ENCODE measurements at regions not wholly inside any gene's neighbourhood (a gene's known extent, or its start where the extent isn't known, plus 50 kb on each side); places are given as distances from the start of the nearest gene placed in this dataset.
A peak's percentile ranks its signal among the peaks of the same experiment; 100 is the strongest.

DNA sequence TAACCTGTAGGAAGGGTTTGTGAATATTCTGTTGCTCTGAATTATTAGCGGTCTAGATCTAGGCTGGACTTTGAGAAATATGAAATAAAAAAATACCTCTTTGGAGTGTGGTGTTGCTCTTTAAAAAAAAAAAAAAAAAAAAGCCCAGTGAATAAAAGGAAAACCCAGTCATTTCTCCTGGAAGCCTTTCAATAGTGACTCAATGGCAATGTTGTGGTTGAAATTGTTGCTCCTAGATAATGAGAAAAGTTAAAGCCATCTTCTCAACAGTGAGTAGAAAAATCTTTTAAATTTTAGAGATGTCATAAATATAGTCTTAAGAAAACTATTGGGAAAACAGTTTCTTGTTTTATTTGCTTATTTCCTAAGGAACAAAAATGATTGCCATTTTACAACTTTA is 135.3 kb downstream of the RFC3 start:
- no peak for DNase-seq (ENCODE audit: low spot score)

DNA sequence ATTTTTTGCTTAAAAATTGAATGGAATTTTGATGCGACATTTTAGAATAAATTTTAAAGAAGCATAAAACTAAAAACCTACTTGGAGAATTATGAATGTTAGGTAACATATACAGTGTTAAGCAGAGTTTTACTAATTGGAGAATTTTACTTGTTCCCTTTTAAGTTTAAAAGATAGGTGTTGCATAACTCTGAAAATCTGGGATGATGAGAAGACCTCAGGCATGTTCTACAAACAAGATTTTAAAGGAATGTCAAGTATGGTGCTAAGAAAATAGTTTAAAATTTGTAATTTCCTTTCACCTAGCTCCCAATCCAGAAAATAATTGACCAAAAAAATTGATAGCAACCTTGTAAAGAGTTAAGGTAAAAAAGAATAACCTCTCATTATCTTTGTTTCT is 135.8 kb downstream of the RFC3 start:
- DNase-seq (ENCODE audit: low spot score): no peak

DNA sequence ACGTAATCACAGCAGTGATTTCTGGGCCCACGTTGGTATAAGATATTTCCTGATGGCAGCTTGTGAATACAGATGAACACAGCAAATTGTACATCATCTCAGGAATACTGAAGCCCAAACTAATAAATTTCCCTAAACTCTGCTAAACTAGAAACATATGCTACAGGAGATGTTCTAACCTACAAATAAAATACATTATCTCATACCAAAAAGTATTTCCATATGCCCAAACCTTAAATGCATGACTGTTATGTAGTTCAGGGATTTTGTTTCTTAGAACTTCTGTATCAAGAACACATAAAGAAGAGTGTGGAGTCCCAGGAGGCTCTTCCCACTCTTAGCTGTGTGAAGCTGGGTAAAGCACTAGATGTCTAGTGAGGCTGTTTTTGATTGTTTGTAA is 138.4 kb downstream of the RFC3 start:
- no peak for DNase-seq (ENCODE audit: low spot score)

DNA sequence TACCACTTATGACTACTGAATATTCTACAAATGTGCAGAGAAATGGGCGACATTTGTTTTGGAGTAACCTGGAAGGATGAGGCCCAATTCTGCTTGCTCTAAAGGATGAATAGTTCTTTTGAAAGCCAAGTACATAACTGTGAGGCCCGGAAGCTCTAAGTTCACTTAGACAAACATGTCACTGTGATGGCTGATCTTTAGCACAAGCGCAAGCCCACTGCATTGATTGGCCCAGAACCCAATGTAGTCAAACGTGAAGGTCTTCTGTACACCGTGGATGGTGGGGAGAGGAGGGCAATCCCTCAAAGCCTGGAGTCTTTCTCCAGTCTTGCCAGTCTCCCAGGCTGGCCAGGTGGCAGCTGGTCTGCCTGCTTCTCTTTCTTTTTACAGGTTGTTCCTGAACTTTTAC is 139.6 kb downstream of the RFC3 start:
- no peak for DNase-seq (ENCODE audit: low spot score)

DNA sequence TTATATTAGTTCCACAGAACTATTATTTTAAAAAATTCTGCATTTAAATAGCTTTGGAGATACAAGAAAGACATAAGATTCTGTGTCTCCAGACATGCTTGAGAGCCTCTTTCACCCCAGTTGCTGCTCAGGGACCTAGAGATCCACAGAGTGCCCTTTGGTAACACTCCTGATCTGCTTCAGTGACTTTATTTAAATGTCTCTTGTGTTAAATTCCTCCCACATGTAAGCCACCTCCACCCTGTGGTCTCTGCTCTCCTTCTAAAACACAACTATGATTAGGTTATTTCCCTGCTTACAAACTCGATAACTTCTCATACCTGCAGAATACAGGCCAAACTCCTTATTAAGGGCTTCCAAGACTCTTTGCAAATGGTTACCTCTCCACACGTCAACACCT is 141.0 kb downstream of the RFC3 start:
- DNase-seq (ENCODE audit: low spot score): no peak

DNA sequence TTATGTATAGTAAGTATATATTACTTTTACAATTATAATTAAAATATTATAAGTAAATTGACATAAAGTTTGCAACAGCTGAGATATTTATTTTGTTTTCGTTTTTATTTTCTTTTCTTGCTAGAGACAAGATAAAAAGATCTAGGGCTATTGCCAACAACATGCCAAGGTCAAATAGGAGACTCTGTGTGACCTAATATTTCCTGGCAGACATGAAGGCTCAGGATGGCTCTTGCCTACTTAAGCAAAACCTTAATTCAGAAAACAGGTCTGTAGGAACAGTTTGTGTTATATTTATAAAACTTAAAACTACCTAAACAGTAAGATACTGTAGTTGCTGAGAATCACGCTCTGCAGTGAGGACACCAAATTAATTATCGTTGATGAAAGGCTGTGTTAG is 145.2 kb downstream of the RFC3 start:
- no peak for DNase-seq (ENCODE audit: low spot score)

DNA sequence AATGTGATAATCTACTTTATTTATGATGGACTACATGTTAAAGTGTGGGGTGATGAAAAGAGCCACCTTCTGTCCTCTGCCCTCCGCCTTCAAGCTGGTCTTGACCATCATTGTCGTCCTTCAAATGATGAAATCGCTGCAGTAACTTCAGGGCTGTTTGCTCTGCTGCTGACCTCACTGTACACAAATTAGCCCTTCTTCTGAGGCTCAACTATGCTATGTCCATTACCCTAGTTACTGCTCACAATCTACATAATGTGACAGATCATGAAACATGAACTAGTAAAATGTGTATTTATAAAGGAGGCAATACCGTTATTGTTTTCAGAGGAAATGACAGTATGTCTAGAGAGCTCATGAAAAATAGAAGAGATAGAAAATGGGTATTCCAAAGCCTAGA is 145.9 kb downstream of the RFC3 start:
- DNase-seq (ENCODE audit: low spot score): no peak

DNA sequence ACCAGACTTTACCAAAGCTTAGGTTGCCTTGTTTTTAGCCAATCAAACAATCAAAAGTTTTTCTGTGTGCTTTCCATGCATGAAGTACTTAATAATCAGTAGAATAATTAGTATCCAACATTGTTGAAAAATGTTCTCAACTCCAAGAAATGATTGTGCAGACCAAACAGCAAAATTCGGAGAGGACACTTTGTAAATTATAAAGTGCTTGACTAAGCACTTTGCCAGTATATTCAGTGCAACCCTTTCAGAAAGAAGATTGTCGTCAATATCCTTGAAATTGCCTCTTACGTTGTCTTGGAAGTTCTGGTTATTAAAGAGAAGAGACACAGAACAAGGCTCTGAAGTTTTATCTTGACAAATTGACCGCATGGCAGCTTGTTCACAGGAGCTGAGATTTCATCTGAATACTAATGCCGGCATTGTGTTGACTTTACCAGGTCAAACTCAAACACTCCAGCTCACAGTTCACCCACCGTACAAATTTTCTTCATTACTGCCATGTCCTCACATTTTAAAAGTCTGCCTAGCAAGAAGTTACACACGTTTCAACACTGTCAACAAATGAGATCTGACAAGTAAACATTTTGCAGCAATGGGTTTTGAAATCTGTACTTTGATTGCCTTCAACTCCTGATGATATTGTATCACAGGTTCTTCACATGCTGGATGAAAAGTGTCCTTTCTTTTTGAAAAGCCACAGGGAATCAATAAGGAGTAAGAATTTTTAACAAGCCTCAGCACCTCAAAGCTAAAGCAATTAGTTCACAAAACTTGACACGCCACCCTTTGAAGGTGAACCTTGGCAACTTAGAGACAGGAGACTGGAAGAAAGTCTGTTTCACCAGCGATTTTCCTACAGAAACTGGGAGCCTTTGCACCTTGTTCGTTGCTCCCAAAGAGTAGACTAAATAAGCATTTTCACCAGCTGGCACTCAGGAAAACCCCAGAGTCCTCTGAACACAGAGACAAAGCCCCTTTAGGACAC is 150.9 kb downstream of the RFC3 start:
- peak; percentile 14 for DNase-seq (ENCODE audit: low spot score)

DNA sequence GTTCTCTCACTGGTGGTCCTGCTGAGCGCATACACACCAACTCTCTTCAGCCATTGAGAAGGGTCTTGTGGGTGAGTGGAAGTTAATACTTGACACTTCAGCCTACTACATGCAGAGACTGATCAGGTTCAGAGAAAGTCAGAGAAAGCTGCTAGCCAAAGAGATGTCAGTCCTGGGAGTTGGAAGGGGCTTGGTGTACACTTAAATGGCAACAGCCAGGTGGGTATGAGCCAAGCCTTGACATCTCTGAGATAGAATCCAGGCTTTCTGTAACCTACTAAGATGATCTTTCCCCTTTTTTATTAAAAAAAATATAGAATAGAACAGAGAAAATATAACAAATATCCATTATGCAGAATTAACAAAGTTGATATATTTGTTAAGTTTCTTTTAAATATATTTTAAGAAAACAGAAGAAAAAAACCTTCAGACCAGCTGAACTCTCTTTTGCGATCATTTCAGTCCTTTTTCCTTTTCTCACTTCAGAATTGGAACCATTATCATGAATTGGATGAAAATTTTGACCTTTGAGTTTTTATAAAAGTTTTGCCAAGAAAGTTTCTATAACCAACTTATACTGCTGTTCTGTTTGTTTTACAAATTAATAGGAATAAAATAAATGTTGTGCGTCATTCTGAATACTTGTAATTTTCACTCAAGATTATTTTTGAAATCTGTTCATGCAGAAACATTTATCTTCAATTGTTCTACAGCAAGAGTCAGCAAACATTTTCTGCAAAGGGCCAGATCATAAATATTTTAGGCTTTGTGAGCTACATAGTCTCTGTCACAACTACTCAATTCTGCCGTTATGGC is 153.0 kb downstream of the RFC3 start:
- DNase-seq (ENCODE audit: low spot score): no peak

DNA sequence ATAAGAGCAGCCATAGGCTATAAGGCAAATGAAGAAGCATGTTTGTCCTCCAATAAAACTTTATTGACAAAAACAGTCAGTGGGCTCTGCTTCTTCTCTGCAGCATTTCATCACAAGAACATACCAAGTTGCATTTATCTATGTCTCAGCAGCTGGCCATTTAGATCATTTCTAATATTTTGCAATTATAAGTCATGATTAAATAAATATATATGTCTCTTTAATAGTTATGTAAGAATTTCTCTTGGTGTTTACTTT is 153.5 kb downstream of the RFC3 start:
- no peak for DNase-seq (ENCODE audit: low spot score)

DNA sequence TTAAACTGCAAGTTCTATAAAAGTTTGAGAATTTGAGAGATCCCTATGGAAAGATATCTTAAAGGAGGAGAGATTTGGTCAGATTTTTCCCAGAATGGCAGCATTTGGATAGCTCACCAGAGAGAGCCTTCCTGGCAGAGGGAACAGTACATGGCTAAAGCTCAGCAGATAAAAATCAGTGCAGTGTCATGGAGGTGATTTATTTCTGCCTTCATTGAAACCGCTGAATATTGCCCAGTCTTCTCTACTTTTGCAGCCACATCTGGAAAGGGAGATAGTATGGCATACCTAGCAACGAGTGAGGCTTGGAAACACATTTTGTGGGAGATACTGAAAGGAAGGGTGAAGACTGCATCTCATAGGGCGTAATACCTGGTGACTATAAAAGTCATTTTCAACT is 155.2 kb downstream of the RFC3 start:
- DNase-seq (ENCODE audit: low spot score): no peak

DNA sequence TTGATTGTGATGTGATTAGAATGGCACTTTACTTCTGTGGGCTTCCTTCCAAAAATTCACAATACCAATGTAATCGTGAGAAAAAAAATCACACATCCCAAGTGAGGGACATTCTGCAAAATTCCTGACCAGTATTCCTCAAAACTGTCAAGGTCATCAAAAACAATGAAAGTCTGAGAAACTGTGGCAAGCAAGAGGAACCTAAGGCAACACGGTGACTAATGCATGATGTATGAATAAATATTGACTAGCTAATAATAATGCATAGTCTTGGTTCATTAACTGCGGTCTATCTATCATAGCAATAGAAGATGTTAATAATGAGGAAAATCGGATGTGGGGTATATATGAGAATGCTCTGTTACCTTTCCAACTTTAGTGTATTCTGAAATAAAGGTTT is 159.0 kb downstream of the RFC3 start:
- DNase-seq (ENCODE audit: low spot score): no peak

DNA sequence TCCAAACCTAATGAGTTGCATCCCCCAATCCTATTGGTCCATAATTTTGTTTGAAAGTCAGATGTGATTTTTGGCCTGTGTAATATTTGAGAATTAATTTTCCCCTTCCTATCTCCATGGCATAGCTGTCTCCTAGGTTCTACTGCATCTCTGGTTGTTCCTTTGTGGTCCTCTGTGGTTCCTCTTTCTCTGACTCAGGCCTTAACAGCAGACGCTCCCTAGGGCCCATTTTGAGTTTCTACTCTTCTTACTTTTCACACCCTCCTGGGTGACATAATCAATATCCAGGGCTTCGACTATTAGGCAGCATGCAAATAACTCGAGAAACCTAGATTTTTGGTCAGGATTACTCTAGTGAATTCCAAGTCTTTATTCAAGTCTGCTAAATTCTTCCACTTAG is 160.7 kb downstream of the RFC3 start:
- no peak for DNase-seq (ENCODE audit: low spot score)

DNA sequence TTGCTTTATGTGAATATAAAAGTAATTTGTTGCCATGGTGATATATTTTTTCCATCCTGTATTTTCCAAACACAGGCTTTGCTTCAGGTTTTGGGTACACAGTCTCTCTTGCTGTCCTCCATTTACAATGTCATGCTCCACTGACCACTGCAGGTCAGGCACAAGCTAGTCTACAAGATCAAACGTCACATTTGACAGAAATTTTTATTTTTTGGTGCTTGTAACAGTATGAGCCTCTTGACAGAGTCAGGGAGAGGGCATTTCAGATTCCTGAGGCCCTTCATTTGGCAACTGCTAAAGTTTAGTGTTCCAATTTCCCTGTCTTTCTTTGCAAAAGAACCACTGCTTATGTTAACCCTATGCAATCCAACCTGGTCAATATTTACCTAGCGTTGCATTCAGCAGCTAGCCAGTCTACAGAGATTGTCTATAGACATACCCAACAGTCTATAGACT is 175.0 kb downstream of the RFC3 start:
- peak; percentile 12 for DNase-seq (ENCODE audit: low spot score)

DNA sequence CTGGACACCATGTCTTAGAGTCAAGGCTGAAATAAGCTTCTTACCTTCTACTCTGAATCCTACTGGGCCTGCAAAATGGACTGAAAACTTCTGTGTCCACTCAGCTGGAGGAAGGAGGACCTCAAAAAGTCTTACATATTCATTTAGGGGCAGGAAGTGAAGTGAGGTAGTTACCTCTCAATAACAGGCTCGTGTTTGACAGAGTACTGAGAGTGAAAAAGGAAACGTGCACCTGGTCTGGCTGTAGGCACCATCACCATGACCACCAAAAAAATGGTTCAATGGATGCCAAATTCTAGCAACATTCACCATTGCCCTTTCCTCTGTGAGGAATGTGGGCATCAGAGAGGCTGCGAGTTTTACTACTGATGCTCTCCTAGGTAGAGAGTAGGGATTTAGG is 176.2 kb downstream of the RFC3 start:
- no peak for DNase-seq (ENCODE audit: low spot score)

DNA sequence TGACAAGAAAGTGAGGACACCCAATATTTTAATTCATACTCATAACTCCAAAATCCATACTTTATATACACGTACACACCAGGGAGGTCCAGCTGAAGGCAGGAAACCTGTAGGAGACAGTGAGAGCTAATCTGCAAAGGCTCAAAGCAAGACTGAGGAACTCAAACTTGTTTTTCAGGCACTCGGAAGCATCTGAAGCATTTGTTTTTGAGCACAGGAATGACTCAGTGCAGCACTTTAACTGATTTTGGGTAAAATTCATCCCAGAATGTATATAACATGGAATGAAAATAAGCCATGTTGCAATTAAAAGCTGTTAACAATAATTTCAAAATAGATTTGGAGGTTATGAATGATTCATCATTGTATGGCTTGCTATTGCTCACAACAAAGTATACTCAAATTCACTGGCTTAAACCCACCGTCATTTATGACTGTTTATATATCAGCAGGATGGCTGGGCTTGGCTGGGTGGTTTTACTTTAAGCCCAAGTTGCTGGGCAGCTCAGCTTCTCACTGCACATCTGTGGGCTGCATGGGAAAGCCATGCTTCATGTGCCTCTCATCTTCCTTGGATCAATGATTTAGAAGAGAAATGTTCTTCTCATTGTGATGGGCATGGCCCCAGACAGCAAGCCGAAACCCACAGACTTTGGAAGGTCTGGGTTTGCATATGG is 177.0 kb downstream of the RFC3 start:
- DNase-seq (ENCODE audit: low spot score): no peak

DNA sequence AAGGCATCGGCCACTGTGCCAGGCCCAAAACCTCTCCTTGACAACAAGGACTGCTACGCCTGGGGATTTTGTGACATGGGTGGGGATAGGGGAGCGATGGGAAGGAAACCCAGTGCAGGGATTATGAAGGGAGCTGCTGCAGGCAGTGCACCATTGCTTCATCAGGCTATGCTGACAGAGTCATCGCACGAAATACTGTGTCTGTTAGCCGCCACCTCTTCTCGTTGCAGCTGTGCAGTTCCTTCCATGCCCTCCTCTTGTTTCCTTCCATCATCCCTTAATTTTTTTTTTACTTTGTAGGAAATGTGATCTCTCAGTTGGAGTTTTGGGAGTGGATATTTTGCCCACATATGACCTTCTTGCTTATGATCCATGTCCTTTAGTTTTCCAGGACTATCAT is 178.7 kb downstream of the RFC3 start:
- no peak for DNase-seq (ENCODE audit: low spot score)

DNA sequence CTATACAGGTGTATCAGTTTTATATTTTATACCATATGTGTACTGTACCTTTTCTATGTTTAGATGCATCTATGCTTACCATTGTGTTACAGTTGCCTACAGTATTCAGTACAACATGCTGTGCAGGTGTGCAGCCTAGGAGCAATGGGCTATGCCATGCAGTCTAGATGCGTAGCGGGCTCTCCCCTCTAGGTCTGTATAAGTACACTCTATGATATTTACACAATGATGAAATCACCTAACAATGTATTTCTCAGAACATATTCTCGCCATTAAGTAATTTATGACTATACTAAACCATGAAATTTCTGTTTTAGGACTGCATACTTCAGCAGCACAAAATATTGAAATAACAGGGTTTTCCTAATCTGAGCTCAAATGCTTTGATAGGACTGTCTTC is 179.6 kb downstream of the RFC3 start:
- DNase-seq (ENCODE audit: low spot score): no peak

DNA sequence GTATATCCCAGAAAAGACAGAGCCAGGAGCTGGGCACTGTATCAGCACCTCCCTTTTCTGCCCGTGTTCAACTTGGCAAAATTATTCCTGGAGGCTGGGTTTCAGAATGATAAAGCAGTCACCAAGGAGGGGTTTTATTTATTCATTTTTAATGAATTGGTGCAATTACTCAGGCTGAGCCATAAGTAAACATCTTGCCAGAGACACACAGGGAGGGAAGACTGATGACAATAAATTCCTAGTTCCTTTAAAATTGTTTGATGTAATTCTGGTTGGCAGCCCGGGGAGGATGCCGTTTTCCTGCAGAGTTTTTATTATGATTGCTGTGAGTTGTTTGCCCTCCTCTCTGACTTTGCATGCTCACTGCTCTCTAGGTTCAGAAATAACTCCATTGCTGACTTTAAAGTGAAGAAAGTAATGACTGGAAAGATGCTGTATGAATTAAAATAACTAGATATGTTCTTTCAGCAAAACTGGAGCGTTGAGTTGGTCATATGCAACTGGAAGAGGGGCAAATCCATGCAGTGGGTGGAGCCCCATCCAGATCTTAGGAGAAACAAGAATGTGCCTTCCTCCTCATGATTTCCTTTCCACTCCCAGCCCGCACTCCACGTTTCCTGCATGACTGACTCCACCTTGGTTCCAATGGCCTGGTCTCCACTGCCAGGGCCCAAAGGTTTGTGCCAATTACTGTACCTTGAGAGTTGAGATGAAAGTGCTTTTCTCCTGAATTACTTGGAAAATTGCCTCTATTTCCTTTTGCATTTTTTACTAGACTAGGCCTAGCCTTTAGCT is 182.1 kb downstream of the RFC3 start:
- DNase-seq (ENCODE audit: low spot score): no peak

DNA sequence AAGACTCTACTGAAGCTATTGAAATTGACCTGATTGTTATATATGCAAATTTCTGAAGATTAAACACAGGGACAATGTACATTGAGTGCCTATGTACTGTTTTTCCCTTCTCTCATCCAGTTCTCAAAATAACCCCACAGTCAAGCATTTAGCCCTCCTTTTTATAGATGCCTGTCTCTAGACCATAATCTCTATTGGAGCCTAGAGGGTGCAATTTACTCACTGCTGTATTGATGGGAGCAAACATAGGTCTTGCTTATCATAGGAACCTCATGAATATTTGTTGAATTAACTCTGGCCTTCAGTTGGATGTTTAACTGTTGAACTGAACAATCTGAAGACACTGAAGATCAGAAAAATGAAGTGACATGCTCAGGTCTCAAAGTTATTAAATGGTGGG is 183.0 kb downstream of the RFC3 start:
- no peak for DNase-seq (ENCODE audit: low spot score)

DNA sequence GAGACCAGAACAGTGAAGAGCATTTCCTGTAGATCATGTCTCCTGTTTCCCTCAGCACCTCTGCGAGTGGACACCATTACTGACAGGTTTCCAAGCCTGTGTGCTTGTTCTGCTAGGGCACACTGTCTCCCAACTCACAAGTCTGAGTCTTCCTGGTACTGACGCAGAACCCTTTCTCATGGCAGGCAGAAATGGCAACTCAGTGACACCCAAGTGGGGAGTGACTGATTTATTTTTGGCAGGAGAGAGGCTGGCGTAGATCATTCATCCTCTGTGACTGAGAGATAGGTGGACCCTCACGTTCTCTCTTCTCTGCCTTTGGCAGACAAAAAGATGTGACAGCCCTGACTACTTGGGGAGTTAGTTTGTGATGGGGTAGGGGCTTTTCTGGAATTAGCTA is 183.4 kb downstream of the RFC3 start:
- DNase-seq (ENCODE audit: low spot score): no peak

DNA sequence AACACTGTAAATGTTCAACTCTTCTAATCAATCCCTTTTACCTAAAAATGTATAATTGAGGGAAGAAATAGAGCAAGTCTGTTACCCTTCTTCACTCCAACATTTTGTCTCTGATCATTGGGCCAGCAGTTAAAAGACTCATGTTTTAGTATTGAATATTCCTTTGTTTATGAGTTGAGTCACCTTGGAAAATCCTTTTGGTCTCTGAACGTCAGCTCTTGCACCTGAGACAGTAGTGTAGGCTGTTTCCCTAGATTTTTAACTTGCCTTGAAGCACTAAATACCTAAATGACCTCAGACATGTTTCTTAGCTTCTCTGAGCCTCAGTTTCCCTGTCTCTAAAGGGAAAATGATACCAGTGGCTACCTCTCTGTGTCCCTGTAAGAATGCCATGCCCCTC is 184.2 kb downstream of the RFC3 start:
- DNase-seq (ENCODE audit: low spot score): no peak
